Neural cell (in vitro differentiated cells): ENCODE measurements at regions not wholly inside any gene's neighbourhood (a gene's known extent, or its start where the extent isn't known, plus 50 kb on each side); places are given as distances from the start of the nearest gene placed in this dataset.
"Not testable (repeated sequence)": the region's sequence is repeated elsewhere in the genome, so short reads cannot be mapped to it uniquely, and the experiment has no call there.

Experiments used
- H2AFZ ChIP-seq: fragments of 200-600, 300-800 bp; sonication (generic), shearing (Covaris generic); 2 replicates; pipeline ENCODE4 v1.6.0; 2014; ENCODE audit warnings: low read depth, mild to moderate bottlenecking, antibody characterized with exemption, low read length, moderate library complexity
- H3F3A ChIP-seq: fragments of 200-600 bp; shearing (Covaris generic); 2 replicates; pipeline ENCODE4 v1.6.1; 2016; ENCODE audit warnings: mild to moderate bottlenecking, moderate library complexity, mixed read lengths, antibody characterized with exemption, low read length; ENCODE audit not compliant: insufficient read depth, poor library complexity, severe bottlenecking
- H3K27ac ChIP-seq: fragments of 200-600, 300-800 bp; sonication (generic), shearing (Covaris generic); 2 replicates; pipeline ENCODE4 v1.5.1; 2014; ENCODE audit warnings: mild to moderate bottlenecking, low read length, moderate library complexity
- H3K27me3 ChIP-seq: fragments of 300-800, 200-600 bp; sonication (generic), shearing (Covaris generic); 2 replicates; pipeline ENCODE4 v1.6.0; 2014; ENCODE audit warnings: mild to moderate bottlenecking, low read depth, low read length, moderate library complexity; ENCODE audit not compliant: insufficient read depth
- H3K36me3 ChIP-seq: fragments of 300-800, 200-600 bp; sonication (generic), shearing (Covaris generic); 2 replicates; pipeline ENCODE4 v1.5.1; 2014; ENCODE audit warnings: mild to moderate bottlenecking, antibody characterized with exemption, low read length, moderate library complexity; ENCODE audit not compliant: insufficient read depth
- H3K4me2 ChIP-seq: fragments of 300-800, 200-600 bp; sonication (generic), shearing (Covaris generic); 2 replicates; pipeline ENCODE4 v1.6.0; 2014; ENCODE audit warnings: mild to moderate bottlenecking, low read length
- H3K4me3 ChIP-seq: fragments of 300-800, 200-600 bp; sonication (generic), shearing (Covaris generic); 2 replicates; pipeline ENCODE4 v1.5.1; 2014; ENCODE audit warnings: mild to moderate bottlenecking, low read length, moderate library complexity
- H3K79me2 ChIP-seq: fragments of 200-600 bp; shearing (Covaris generic); replicated peaks from 2 replicates; pipeline ENCODE4 v1.6.0; 2014; ENCODE audit warnings: mild to moderate bottlenecking, low read length, moderate library complexity; ENCODE audit not compliant: insufficient read depth
- H3K9ac ChIP-seq: fragments of 300-800, 200-600 bp; sonication (generic), shearing (Covaris generic); 2 replicates; pipeline ENCODE4 v1.6.1; 2016; ENCODE audit warnings: mild to moderate bottlenecking, low read length, mixed read lengths
- H3K9me2 ChIP-seq: fragments of 200-600 bp; shearing (Covaris generic); 2 replicates; pipeline ENCODE4 v1.6.1; 2016; ENCODE audit warnings: mild to moderate bottlenecking, low read length, mixed read lengths; ENCODE audit not compliant: insufficient read depth
- H3K9me3 ChIP-seq: fragments of 200-600, 300-800 bp; sonication (generic), shearing (Covaris generic); 2 replicates; pipeline ENCODE4 v1.6.1; 2016; ENCODE audit warnings: mild to moderate bottlenecking, mixed run types, low read length, moderate library complexity, mixed read lengths
- H4K20me1 ChIP-seq: fragments of 200-600 bp; shearing (Covaris generic); 2 replicates; pipeline ENCODE4 v1.6.1; 2016; ENCODE audit warnings: mild to moderate bottlenecking, mixed run types; ENCODE audit not compliant: insufficient read depth
- EP300 ChIP-seq: fragments of 450-650 bp; conservative IDR thresholded peaks from 2 replicates; pipeline ENCODE4 v1.6.1; 2014; ENCODE audit warnings: antibody characterized with exemption, mild to moderate bottlenecking, moderate library complexity; ENCODE audit not compliant: poor library complexity, severe bottlenecking
- EZH2 ChIP-seq: fragments of 200-600, 300-800 bp; shearing (Covaris generic), sonication (generic); IDR thresholded peaks from 2 replicates; pipeline ENCODE4 v1.6.1; 2014; ENCODE audit warnings: antibody characterized with exemption, low read length, borderline replicate concordance, mild to moderate bottlenecking; ENCODE audit not compliant: insufficient read depth, poor library complexity, severe bottlenecking
- MXI1 ChIP-seq: fragments of 450-650 bp; conservative IDR thresholded peaks from 2 replicates; pipeline ENCODE4 v1.6.1; 2014; ENCODE audit warnings: antibody characterized with exemption, mild to moderate bottlenecking; ENCODE audit not compliant: poor library complexity, severe bottlenecking
- POLR2AphosphoS5 ChIP-seq: IDR thresholded peaks from 2 replicates; pipeline ENCODE4 v1.6.1; 2012
- RAD21 ChIP-seq: fragments of 450-650 bp; conservative IDR thresholded peaks from 2 replicates; pipeline ENCODE4 v1.6.1; 2014; ENCODE audit warnings: antibody characterized with exemption, mild to moderate bottlenecking, moderate library complexity
- SMC3 ChIP-seq: fragments of 450-650 bp; conservative IDR thresholded peaks from 2 replicates; pipeline ENCODE4 v1.6.1; 2014; ENCODE audit warnings: antibody characterized with exemption, mild to moderate bottlenecking, moderate library complexity; ENCODE audit not compliant: poor library complexity
- TAF1 ChIP-seq: IDR thresholded peaks from 2 replicates; pipeline ENCODE4 v1.6.1; 2012; ENCODE audit warnings: low read depth
- TF ChIP-seq, protein P1 (sequence below): IDR thresholded peaks from 2 replicates; pipeline ENCODE4 v1.6.1; 2012; ENCODE audit warnings: borderline replicate concordance
- TF ChIP-seq, protein P2 (sequence below): fragments of 450-650 bp; IDR thresholded peaks from 2 replicates; pipeline ENCODE4 v1.5.1; 2014; ENCODE audit warnings: antibody characterized with exemption, mild to moderate bottlenecking, moderate library complexity; ENCODE audit not compliant: poor library complexity, severe bottlenecking

DNA sequence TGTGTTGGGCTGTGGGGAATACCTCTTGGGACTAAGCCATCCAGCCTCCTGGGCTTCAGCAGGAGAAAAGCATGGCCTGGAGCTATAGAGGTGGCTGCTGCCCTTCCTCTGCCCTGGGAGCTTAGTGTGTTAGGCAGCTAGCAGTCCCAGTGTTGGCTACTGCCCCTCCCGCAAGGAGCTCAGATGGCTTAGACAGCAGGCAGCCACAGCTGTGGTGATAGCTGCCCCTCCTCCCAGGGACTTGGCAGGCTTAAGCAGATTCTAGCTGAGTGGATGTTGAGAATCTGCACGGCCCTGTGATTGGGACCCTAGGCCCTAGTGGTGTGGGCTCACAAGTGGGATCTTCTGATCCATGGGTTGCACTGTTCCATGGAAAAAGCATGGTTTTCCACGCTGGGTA, 264.5 kb downstream of the TDRD3 start:
- no peaks in the 10 kb centered on the region for H3K9me2 ChIP-seq
- H3K4me3 ChIP-seq: no peak overlapping the region
- H3F3A ChIP-seq: no peaks in the 10 kb centered on the region
- H2AFZ ChIP-seq: no peak overlapping the region
- H3K4me2 ChIP-seq: no peak overlapping the region
- H3K27me3 ChIP-seq: no peaks in the 10 kb centered on the region
- no peaks in the 10 kb centered on the region for H3K79me2 ChIP-seq
- H3K9ac ChIP-seq: no peak overlapping the region
- H3K9me3 ChIP-seq: no peaks in the 10 kb centered on the region
- TF ChIP-seq POLR2AphosphoS5 (no peak), TAF1 (no peak), RAD21 (no peak), EP300 (no peak), SMC3 (no peak), EZH2 (no peak), MXI1 (no peak)
- TF ChIP-seq, protein P1, sequence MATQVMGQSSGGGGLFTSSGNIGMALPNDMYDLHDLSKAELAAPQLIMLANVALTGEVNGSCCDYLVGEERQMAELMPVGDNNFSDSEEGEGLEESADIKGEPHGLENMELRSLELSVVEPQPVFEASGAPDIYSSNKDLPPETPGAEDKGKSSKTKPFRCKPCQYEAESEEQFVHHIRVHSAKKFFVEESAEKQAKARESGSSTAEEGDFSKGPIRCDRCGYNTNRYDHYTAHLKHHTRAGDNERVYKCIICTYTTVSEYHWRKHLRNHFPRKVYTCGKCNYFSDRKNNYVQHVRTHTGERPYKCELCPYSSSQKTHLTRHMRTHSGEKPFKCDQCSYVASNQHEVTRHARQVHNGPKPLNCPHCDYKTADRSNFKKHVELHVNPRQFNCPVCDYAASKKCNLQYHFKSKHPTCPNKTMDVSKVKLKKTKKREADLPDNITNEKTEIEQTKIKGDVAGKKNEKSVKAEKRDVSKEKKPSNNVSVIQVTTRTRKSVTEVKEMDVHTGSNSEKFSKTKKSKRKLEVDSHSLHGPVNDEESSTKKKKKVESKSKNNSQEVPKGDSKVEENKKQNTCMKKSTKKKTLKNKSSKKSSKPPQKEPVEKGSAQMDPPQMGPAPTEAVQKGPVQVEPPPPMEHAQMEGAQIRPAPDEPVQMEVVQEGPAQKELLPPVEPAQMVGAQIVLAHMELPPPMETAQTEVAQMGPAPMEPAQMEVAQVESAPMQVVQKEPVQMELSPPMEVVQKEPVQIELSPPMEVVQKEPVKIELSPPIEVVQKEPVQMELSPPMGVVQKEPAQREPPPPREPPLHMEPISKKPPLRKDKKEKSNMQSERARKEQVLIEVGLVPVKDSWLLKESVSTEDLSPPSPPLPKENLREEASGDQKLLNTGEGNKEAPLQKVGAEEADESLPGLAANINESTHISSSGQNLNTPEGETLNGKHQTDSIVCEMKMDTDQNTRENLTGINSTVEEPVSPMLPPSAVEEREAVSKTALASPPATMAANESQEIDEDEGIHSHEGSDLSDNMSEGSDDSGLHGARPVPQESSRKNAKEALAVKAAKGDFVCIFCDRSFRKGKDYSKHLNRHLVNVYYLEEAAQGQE: no peak
- TF ChIP-seq, protein P2, sequence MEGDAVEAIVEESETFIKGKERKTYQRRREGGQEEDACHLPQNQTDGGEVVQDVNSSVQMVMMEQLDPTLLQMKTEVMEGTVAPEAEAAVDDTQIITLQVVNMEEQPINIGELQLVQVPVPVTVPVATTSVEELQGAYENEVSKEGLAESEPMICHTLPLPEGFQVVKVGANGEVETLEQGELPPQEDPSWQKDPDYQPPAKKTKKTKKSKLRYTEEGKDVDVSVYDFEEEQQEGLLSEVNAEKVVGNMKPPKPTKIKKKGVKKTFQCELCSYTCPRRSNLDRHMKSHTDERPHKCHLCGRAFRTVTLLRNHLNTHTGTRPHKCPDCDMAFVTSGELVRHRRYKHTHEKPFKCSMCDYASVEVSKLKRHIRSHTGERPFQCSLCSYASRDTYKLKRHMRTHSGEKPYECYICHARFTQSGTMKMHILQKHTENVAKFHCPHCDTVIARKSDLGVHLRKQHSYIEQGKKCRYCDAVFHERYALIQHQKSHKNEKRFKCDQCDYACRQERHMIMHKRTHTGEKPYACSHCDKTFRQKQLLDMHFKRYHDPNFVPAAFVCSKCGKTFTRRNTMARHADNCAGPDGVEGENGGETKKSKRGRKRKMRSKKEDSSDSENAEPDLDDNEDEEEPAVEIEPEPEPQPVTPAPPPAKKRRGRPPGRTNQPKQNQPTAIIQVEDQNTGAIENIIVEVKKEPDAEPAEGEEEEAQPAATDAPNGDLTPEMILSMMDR: no peak
- no peaks in the 10 kb centered on the region for H4K20me1 ChIP-seq
- H3K27ac ChIP-seq: no peak overlapping the region
- H3K36me3 ChIP-seq: no peaks in the 10 kb centered on the region

DNA sequence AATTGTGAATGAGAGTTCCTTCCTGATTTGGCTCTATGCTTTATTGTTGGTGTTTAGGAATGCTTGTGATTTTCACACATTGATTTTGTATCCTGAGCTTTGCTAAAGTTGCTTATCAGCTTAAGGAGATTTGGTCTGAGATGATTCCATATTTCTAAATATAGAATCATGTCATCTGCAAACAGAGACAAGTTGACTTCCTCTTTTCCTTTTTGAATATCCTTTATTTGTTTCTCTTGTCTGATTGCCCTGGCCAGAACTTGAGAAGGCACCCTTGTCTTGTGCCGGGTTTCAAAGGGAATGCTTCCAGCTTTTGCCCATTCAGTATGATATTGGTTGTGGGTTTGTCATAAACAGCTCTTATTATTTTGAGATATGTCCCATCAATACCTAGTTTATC, 260.6 kb downstream of the TDRD3 start:
- not testable (repeated sequence) for H3K4me3 ChIP-seq, H3K27me3 ChIP-seq, H3K79me2 ChIP-seq, H3F3A ChIP-seq, H3K4me2 ChIP-seq, H3K36me3 ChIP-seq, H3K27ac ChIP-seq, H4K20me1 ChIP-seq, H3K9me2 ChIP-seq, H2AFZ ChIP-seq, H3K9me3 ChIP-seq, H3K9ac ChIP-seq

DNA sequence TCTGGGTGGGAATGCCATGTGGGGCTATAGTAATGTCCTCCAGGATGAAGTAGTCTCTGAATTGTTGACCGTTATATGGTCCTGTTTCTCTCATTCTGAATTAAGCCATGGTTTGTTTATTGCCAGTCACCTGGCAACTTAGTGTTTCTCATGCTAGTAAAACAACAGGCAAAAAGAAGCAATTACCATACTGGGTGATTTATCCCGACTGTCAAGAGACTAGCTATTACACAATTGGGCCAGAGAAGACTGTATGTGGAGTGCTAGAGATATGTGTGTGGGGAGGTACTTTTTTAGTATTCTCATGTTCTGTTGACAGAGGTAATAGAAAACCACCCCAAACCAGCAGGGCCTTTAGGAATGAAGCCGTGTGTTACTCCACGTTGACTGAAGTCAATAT, 258.2 kb downstream of the TDRD3 start:
- Histone ChIP-seq H3K9me2 (no peaks in the 10 kb centered on the region), H3K4me3 (no peak overlapping the region), H3F3A (no peaks in the 10 kb centered on the region), H3K36me3 (no peaks in the 10 kb centered on the region), H3K9me3 (no peaks in the 10 kb centered on the region), H2AFZ (no peak overlapping the region), H3K27ac (no peak overlapping the region), H3K79me2 (no peaks in the 10 kb centered on the region), H3K27me3 (no peaks in the 10 kb centered on the region), H3K4me2 (no peak overlapping the region), H4K20me1 (no peaks in the 10 kb centered on the region), H3K9ac (no peak overlapping the region)
- TF ChIP-seq, protein P1: no peak
- TF ChIP-seq POLR2AphosphoS5: no peak
- TF ChIP-seq SMC3: no peak
- no peak for TF ChIP-seq EP300
- TF ChIP-seq EZH2: no peak
- TF ChIP-seq, protein P2: no peak
- TF ChIP-seq MXI1: no peak
- TF ChIP-seq TAF1: no peak
- no peak for TF ChIP-seq RAD21
